Panc1 (cell line): ENCODE measurements at regions not wholly inside any gene's neighbourhood (a gene's known extent, or its start where the extent isn't known, plus 50 kb on each side); places are given as distances from the start of the nearest gene placed in this dataset.

ENCODE experiments used
- CTCF ChIP-seq: fragments of 450-650 bp; IDR thresholded peaks from 2 replicates; pipeline ENCODE4 v1.5.1; 2017; ENCODE audit warnings: mild to moderate bottlenecking
- POLR2AphosphoS5 ChIP-seq: IDR thresholded peaks from 2 replicates; pipeline ENCODE4 v1.6.1; 2012; ENCODE audit warnings: mild to moderate bottlenecking, low read depth, low read length, moderate library complexity
- SIN3A ChIP-seq: IDR thresholded peaks from 2 replicates; pipeline ENCODE4 v1.6.1; 2012; ENCODE audit warnings: low read depth, mild to moderate bottlenecking, low read length, moderate library complexity, borderline replicate concordance; ENCODE audit not compliant: insufficient read depth
- TF ChIP-seq, protein P1 (sequence below), 2 experiments: IDR thresholded peaks; 2 replicates each; pipeline ENCODE4 v1.6.1; 2011 to 2012; ENCODE audit warnings: low read depth in 2 of 2, control low read depth in 1 of 2, low read length in 1 of 2, mild to moderate bottlenecking in 1 of 2, moderate library complexity in 1 of 2; ENCODE audit not compliant: insufficient read depth in 1 of 2

DNA sequence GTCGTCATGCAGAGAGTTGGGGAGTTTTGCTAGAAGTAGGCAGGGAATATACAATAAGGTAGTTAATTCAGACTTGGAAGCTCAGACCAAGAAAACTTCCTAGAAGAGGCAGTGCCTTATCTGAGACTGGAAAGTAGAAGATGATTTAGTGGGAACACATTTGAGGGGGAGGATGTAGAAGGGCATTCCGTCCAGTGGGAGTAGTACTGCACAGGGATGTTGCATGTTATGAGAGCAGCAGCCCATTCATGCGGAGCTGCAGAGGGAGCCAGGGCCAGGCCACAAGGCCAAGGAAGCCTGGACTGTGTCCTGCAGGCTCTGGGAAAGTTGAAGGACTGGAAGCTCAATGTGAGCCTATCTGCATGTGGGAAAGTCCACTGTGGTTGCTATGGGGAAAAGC is 344.5 kb upstream of the EEF2KMT start:
- TF ChIP-seq CTCF, result no peak
- TF ChIP-seq SIN3A, result no peak
- TF ChIP-seq, protein P1, sequence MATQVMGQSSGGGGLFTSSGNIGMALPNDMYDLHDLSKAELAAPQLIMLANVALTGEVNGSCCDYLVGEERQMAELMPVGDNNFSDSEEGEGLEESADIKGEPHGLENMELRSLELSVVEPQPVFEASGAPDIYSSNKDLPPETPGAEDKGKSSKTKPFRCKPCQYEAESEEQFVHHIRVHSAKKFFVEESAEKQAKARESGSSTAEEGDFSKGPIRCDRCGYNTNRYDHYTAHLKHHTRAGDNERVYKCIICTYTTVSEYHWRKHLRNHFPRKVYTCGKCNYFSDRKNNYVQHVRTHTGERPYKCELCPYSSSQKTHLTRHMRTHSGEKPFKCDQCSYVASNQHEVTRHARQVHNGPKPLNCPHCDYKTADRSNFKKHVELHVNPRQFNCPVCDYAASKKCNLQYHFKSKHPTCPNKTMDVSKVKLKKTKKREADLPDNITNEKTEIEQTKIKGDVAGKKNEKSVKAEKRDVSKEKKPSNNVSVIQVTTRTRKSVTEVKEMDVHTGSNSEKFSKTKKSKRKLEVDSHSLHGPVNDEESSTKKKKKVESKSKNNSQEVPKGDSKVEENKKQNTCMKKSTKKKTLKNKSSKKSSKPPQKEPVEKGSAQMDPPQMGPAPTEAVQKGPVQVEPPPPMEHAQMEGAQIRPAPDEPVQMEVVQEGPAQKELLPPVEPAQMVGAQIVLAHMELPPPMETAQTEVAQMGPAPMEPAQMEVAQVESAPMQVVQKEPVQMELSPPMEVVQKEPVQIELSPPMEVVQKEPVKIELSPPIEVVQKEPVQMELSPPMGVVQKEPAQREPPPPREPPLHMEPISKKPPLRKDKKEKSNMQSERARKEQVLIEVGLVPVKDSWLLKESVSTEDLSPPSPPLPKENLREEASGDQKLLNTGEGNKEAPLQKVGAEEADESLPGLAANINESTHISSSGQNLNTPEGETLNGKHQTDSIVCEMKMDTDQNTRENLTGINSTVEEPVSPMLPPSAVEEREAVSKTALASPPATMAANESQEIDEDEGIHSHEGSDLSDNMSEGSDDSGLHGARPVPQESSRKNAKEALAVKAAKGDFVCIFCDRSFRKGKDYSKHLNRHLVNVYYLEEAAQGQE (IDR thresholded peaks at IDR 0.05; ENCODE audit: insufficient read depth in 1 of 2, low read depth in 2 of 2, low read length in 1 of 2), result no peak
- TF ChIP-seq POLR2AphosphoS5, result no peak
